ENCODE measurements at regions not wholly inside any gene's neighbourhood (a gene's known extent, or its start where the extent isn't known, plus 50 kb on each side); places are given as distances from the start of the nearest gene placed in this dataset.
"Not testable (repeated sequence)": the region's sequence is repeated elsewhere in the genome, so short reads cannot be mapped to it uniquely, and the experiment has no call there.

DNA sequence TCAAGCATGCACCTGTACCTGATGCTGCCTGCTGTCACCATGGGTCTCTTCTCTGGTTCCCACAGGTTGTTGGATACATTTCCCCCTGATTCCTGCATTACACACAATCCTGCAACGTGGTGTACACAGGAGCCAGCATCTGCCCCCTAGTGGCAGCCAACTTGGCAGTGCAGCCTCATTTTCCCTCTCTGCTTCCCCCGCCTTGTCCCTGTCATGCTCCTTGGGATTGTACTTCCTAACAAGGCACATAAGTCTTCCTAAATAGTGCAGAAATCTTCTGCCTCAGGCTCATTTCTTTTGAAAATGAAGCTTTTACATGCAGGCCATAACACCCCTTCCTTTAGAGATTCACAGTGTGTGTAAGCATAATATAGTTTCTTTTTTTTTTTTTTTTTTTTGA, 387.5 kb downstream of the CCSER2 start:
- Mint-ChIP-seq H3K27me3 (peaks cover 7% of the 10 kb centered on the region), H3K4me1 (no peaks in the 10 kb centered on the region), H3K27ac (no peak overlapping the region), H3K36me3 (no peaks in the 10 kb centered on the region), H3K4me3 (no peak overlapping the region), H3K9me3 (no peaks in the 10 kb centered on the region)

DNA sequence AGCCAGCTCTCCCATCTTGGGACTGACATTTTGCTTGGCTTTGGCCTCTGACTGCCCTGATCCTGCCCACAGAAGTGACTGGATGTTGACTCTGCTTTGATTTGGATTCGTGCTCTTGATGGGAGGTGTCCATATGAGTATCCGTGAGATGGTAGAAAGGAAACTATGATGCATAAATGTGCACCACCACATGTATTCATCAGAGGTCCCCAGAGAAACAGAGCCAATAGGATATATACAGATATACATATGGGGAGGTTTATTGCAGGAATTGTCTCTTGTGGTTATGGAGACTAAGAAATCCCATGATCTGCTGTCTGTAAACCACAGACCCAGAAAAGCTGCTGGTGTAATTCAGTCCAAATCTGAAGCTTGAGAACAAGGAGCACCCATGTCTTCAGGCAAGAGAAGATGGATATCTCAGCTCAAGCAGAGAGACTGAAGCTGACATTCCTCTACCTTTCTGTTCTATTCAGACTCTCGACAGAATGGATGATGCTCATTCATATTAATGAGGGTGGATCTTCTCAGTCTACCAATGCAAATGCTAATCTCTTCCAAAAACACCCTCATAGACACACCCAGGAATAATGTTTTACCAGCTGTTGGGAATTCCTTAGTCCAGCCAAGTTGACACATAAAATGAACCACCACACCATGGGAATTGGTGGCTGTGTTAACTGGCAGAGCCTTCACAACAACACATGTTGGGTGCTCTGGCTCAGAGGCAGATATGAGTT, 390.7 kb downstream of the CCSER2 start:
- Mint-ChIP-seq H3K9me3 (no peaks in the 10 kb centered on the region), H3K27ac (no peak overlapping the region), H3K4me1 (no peaks in the 10 kb centered on the region), H3K4me3 (no peak overlapping the region), H3K27me3 (peaks cover 9% of the 10 kb centered on the region), H3K36me3 (no peaks in the 10 kb centered on the region)

DNA sequence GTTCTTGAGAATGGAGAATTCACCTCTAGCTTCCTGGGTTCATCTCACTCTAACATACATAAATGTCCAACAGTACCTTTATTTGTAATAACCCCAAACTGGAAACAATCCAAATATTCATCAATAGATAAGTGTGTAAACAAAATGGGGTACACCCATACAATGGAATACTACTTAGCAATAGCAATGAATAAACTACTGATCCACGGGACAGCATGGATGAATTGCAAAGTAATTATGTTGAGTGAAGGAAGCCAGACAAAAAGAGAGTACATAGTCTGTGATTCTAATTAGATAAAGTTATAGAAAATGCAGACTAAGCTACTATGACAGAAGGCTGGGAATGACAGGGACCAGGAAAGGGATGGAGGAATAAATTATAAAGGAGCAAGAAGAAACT, 391.3 kb downstream of the CCSER2 start:
- no peaks in the 10 kb centered on the region for H3K36me3 Mint-ChIP-seq
- peaks cover 9% of the 10 kb centered on the region for H3K27me3 Mint-ChIP-seq
- no peaks in the 10 kb centered on the region for H3K4me1 Mint-ChIP-seq

DNA sequence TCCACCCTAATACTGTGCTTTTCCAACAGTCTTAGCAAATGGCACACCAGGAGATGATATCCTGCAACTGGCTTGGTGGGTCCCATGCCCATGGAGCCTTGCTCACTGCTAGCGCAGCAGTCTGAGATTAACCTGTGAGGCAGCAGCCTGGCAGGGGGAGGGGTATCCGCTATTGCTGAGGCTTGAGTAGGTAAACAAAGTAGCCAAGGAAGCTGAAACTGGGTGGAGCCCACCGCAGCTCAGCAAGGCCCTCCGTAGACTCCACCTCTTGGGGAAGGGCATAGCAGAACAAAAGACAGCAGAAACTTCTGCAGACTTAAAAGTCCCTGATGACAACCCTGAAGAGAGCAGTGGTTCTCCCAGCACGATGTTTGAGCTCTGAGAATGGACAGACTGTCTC, 399.0 kb downstream of the CCSER2 start:
- Mint-ChIP-seq H3K27ac (no peak overlapping the region), H3K27me3 (peaks cover 2% of the 10 kb centered on the region), H3K9me3 (peaks cover 4% of the 10 kb centered on the region), H3K4me3 (no peak overlapping the region), H3K4me1 (no peaks in the 10 kb centered on the region), H3K36me3 (no peaks in the 10 kb centered on the region)

More for the DNA sequence above, 391.3 kb downstream of the CCSER2 start:
- H3K9me3 Mint-ChIP-seq: no peaks in the 10 kb centered on the region
- no peak overlapping the region for H3K4me3 Mint-ChIP-seq
- H3K27ac Mint-ChIP-seq: no peak overlapping the region

DNA sequence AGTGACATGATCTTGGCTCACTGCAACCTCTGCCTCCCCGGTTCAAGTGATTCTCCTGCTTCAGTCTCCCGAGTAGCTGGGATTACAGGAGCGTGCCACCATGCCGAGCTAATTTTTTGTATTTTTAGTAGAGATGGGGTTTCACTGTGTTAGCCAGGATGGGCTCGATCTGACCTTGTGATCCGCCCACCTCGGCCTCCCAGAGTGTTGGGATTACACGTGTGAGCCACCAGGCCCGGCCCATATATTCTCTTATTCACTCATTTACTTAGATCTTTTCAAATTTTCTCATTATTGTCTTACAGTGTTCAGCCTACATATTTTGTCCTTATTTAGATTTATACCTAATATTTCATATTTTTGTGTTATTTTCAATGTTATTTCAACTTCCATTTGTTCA, 410.7 kb downstream of the CCSER2 start:
- not testable (repeated sequence) for H3K4me1 Mint-ChIP-seq, H3K27me3 Mint-ChIP-seq, H3K27ac Mint-ChIP-seq, H3K4me3 Mint-ChIP-seq, H3K9me3 Mint-ChIP-seq, H3K36me3 Mint-ChIP-seq

DNA sequence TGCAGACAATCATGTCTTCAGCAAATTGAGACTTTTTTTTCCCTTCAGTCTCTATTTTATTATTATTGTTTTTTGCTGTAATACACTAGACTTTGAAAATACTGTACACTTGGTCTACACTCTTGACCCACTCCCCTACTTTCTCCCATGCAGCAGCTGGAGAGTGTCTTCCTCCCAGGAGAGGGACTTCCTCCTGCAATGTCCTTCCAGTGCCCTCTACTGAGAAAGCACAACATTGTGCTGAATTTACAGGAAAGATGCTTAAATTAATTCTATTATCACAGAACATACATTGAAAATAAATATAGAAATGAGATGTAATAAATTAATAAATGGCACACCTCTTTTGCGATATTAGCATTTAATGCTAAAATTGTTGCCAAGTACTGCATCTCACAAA, 411.3 kb downstream of the CCSER2 start:
- Mint-ChIP-seq H3K4me1 (no peaks in the 10 kb centered on the region), H3K4me3 (no peak overlapping the region), H3K27ac (no peak overlapping the region), H3K27me3 (no peaks in the 10 kb centered on the region), H3K36me3 (no peaks in the 10 kb centered on the region), H3K9me3 (peaks cover 9% of the 10 kb centered on the region)

DNA sequence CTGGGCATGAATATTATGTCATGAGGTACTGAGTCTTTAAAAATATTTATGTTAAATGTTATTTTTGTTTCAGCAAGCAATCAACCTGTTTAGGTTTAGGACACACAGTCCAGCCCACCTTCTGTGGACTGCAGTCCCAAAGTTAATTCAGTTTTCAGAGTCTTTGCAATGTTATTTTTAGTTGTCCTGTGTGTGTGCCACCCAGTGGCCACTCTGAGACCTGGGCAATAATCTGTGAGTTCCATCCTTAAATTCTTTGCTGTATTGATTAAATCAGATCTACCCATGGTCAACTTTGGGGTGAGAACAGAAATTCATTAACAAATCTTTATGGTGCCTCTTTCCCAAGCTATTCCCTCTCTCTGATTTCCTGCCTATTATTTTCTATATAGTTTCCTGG, 415.1 kb downstream of the CCSER2 start:
- H3K9me3 Mint-ChIP-seq: peaks cover 9% of the 10 kb centered on the region
- peaks cover 2% of the 10 kb centered on the region for H3K36me3 Mint-ChIP-seq
- H3K4me3 Mint-ChIP-seq: no peak overlapping the region
- H3K27ac Mint-ChIP-seq: no peak overlapping the region
- no peaks in the 10 kb centered on the region for H3K4me1 Mint-ChIP-seq
- peaks cover 3% of the 10 kb centered on the region for H3K27me3 Mint-ChIP-seq

DNA sequence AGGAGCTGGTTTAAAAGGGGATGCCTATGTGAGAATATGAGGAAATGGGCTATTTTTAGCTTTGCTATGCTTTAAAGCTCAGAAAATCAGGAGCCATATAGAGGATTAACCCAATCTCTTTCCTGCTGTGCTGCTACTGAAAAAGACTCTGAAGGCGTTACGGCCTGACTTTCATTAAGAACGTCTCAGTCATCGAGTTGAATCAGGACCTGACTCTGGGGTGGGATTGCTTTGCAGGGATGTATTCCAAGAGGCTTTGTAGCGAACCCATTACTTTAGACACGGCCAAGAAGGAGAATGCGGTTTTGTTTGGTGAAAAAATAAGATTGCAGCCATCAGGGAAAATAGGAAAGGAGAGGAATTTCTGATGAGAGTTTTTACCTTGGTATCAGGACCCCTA, 426.9 kb downstream of the CCSER2 start:
- no peaks in the 10 kb centered on the region for H3K9me3 Mint-ChIP-seq
- no peak overlapping the region for H3K27ac Mint-ChIP-seq
- H3K4me1 Mint-ChIP-seq: no peaks in the 10 kb centered on the region
- peaks cover 2% of the 10 kb centered on the region for H3K27me3 Mint-ChIP-seq
- H3K36me3 Mint-ChIP-seq: no peaks in the 10 kb centered on the region
- H3K4me3 Mint-ChIP-seq: no peak overlapping the region

DNA sequence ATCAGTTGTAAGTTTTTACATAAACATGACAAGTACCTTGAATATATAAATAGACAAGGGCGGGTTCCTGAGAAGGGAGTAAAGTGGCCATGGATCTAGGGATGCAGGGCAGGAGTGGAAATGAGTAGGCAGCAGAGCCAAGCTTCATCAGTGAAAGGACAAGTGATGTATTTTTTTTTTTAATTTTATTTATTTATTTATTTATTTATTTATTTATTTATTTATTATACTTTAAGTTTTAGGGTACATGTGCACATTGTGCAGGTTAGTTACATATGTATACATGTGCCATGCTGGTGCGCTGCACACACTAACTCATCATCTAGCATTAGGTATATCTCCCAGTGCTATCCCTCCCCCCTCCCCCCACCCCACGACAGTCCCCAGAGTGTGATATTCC, 428.3 kb downstream of the CCSER2 start:
- not testable (repeated sequence) for H3K4me1 Mint-ChIP-seq, H3K27me3 Mint-ChIP-seq, H3K27ac Mint-ChIP-seq, H3K9me3 Mint-ChIP-seq, H3K36me3 Mint-ChIP-seq, H3K4me3 Mint-ChIP-seq

DNA sequence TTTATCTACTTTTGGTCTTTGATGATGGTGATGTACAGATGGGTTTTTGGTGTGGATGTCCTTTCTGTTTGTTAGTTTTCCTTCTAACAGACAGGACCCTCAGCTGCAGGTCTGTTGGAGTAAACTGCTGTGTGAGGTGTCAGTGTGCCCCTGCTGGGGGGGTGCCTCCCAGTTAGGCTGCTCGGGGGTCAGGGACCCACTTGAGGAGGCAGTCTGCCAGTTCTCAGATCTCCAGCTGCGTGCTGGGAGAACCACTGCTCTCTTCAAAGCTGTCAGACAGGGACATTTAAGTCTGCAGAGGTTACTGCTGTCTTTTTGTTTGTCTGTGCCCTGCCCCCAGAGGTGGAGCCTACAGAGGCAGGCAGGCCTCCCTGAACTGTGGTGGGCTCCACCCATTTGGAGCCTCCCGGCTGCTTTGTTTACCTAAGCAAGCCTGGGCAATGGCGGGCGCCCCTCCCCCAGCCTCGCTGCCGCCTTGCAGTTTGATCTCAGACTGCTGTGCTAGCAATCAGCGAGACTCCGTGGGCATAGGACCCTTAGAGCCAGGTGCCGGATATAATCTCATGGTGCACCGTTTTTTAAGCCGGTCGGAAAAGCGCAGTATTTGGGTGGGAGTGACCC, 433.7 kb downstream of the CCSER2 start:
- H3K36me3 Mint-ChIP-seq, H3K27me3 Mint-ChIP-seq, H3K27ac Mint-ChIP-seq, H3K4me3 Mint-ChIP-seq, H3K9me3 Mint-ChIP-seq, H3K4me1 Mint-ChIP-seq: not testable (repeated sequence)

DNA sequence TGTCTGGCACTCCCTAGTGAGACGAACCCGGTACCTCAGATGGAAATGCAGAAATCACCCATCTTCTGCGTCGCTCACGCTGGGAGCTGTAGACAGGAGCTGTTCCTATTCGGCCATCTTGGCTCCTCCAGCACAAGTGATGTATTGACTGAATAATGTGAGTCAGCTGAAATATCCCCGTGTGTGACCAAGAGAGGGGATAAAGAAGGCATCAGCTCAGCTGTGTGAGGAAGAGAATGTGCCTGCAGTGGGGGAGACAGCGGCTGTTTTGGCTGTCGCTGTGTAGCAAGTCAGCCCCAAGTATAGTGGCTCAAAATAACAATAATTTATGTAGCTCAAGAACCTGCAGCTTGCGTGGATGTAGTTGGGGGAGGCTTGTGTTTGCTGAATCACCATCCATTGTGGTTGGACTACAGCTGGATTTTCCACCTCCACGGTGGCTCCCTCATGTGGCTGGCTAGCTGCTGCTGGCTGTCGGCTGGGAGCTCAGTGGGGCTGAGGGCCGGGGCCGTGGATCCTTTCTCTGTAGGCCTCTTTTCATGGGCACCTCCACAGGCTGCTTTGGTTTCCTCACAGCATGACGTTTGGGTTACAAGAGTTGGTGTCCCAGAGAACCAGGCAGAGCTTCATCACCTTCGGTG, 434.5 kb downstream of the CCSER2 start:
- H3K4me1 Mint-ChIP-seq: no peaks in the 10 kb centered on the region
- no peaks in the 10 kb centered on the region for H3K9me3 Mint-ChIP-seq
- no peaks in the 10 kb centered on the region for H3K36me3 Mint-ChIP-seq
- no peak overlapping the region for H3K27ac Mint-ChIP-seq
- no peak overlapping the region for H3K4me3 Mint-ChIP-seq
- H3K27me3 Mint-ChIP-seq: peaks cover 7% of the 10 kb centered on the region

DNA sequence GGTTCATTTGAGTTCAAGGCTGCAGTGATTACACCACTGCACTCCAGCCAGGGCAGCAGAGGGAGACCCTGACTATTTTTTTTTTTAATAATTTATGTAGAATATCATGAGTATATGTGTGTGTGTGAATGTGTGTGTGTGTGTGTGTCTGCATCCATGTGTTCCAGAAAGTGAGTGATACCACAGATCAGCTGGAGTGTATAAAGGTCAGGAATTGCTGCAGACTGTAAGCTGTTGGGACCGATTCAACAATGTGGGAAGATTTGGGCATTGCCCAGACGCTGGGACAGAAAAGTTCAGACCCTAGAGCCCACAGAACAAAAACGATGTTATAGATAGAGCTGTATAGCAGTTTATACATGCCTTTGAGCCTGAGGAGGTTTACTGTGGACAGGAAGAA, 435.6 kb downstream of the CCSER2 start:
- H3K27ac Mint-ChIP-seq: no peak overlapping the region
- H3K4me1 Mint-ChIP-seq: no peaks in the 10 kb centered on the region

DNA sequence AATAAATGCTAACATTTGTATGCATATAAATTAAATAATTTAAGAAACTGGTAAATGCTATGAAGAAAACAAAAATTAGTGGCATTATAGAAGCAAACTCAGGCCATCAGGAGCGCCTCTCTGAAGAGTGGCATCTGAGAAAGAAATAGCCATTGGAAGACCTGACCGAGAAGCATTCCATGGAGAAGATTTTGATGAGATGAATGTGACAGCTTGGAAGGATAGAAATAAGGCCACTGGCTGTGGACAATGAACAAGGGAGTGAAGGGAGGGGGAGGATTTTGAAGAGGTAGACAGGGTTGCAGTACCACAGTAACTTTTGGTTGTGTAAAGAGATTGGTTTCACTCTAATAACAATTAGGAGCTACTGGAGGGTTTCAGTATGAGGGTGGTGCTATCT, 436.7 kb downstream of the CCSER2 start:
- no peaks in the 10 kb centered on the region for H3K4me1 Mint-ChIP-seq
- peaks cover 9% of the 10 kb centered on the region for H3K27me3 Mint-ChIP-seq
- H3K4me3 Mint-ChIP-seq: no peak overlapping the region
- no peaks in the 10 kb centered on the region for H3K36me3 Mint-ChIP-seq
- no peaks in the 10 kb centered on the region for H3K9me3 Mint-ChIP-seq
- no peak overlapping the region for H3K27ac Mint-ChIP-seq

More for the DNA sequence above, 435.6 kb downstream of the CCSER2 start:
- peaks cover 7% of the 10 kb centered on the region for H3K27me3 Mint-ChIP-seq
- no peak overlapping the region for H3K4me3 Mint-ChIP-seq
- H3K36me3 Mint-ChIP-seq: no peaks in the 10 kb centered on the region
- no peaks in the 10 kb centered on the region for H3K9me3 Mint-ChIP-seq

DNA sequence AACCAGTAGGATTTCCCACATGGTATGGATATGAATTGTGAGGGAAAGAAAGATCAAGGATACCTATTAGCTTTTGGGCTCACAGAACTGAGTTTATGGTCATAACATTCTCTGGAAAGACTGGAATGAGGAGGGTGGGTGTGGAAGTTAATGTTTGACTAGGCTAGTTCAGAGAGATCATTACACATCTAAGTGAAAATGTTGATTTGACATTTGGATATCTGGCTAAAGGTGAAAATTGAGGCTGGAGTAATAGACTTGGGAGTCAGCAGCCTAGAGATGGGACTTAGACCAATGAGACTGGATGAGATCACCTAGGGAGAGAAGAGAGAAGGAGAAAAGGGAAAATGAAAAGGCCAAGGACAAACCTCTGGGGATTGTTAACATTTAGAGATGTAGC, 437.3 kb downstream of the CCSER2 start:
- no peak overlapping the region for H3K4me3 Mint-ChIP-seq
- H3K27ac Mint-ChIP-seq: no peak overlapping the region
- no peaks in the 10 kb centered on the region for H3K9me3 Mint-ChIP-seq
- no peaks in the 10 kb centered on the region for H3K36me3 Mint-ChIP-seq
- H3K4me1 Mint-ChIP-seq: no peaks in the 10 kb centered on the region
- peaks cover 9% of the 10 kb centered on the region for H3K27me3 Mint-ChIP-seq

DNA sequence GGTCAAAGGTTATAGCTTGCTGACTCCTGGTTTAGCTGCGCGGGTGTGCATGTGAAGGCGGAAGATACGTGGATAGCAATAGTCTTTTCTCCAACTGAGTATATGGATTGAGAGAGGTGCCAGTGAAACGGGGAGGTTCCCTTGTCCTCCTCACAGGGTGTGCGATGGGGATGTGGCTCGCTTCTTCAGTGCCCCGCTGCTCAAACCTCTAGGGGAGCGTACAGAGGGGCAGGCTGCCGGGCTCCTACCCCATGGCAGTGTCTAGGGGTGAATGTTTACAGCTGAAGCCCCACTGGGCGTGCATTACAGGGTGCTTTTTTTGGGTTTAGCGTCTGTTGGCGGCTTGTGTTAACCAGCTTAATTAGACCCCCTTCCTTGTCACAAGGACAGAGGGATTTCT, 438.5 kb downstream of the CCSER2 start:
- H3K27me3 Mint-ChIP-seq: peaks cover 9% of the 10 kb centered on the region
- H3K27ac Mint-ChIP-seq: no peak overlapping the region
- H3K36me3 Mint-ChIP-seq: no peaks in the 10 kb centered on the region
- no peak overlapping the region for H3K4me3 Mint-ChIP-seq
- H3K4me1 Mint-ChIP-seq: no peaks in the 10 kb centered on the region
- no peaks in the 10 kb centered on the region for H3K9me3 Mint-ChIP-seq

DNA sequence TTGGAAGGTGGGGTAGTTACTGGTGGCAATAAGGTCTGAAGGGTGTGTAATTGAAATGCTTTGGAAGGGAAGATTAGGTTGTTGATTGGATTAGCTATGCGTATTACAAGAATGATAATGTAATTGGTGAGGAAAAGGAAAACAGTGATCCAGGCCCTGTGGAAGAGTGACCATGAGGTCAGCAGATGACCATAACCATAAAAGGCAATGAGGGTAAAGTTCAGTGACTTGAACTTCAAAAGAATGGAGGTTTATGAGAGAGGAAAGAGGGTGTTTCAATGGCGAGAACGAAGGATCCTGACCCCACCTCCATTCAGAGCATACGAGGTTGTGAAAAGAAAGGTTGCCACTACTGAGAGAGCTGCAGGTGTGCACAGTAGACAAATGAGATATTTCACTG, 439.7 kb downstream of the CCSER2 start:
- no peaks in the 10 kb centered on the region for H3K9me3 Mint-ChIP-seq
- H3K27me3 Mint-ChIP-seq: peaks cover 9% of the 10 kb centered on the region
- no peak overlapping the region for H3K27ac Mint-ChIP-seq
- H3K36me3 Mint-ChIP-seq: no peaks in the 10 kb centered on the region
- H3K4me1 Mint-ChIP-seq: no peaks in the 10 kb centered on the region
- H3K4me3 Mint-ChIP-seq: no peak overlapping the region
